M059J (cell line): ENCODE measurements at regions not wholly inside any gene's neighbourhood (a gene's known extent, or its start where the extent isn't known, plus 50 kb on each side); places are given as distances from the start of the nearest gene placed in this dataset.
"Not testable (repeated sequence)": the region's sequence is repeated elsewhere in the genome, so short reads cannot be mapped to it uniquely, and the experiment has no call there.

Experiments used
- DNase-seq: peaks from one replicate; pipeline ENCODE4 v3.0.0-alpha.2; 2012; ENCODE audit warnings: low read depth

- no peak for DNase-seq
These were observed 129.8 kb downstream of the SEC23A start for GRCh38 chr14:38973083-38973700.

GRCh38 chr14:38972511-38972910 is 130.5 kb downstream of the SEC23A start:
- DNase-seq, result no peak

DNA sequence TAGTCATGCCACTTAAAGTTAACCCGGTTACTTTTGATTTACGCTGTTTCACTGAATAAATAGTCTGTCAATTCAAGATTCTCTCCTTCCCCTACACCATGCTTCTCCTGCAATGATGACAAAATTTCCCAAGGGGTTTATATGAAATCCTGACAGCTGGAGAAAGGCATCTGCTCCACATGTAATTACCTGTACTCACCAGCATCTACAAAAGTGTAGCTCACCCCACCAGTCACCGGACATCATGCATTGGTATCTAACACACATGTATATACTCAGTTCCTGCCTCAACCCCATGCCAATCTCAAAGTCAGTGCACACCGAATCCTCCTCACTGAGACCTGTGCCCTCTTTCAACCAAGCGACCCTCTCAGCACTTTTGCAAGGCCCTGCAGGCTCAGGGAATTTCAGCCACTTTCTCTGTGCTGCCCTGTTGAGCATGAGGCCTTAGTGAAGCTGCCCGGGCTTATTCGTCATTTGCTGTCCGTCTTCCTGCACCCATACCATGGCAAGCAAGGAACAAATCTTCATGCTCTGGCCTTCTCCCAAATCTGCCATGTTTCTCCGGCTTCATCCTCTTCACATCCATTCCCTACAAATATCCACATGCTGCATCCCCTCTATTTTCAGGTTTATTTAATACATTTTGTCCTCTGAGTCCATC is 131.6 kb downstream of the SEC23A start:
- DNase-seq, result no peak

- DNase-seq, result peak; percentile 39
These were observed 138.4 kb downstream of the SEC23A start for GRCh38 chr14:38964630-38965029.

- DNase-seq, result no peak
These were observed 142.0 kb downstream of the SEC23A start for GRCh38 chr14:38960946-38961531.

DNA sequence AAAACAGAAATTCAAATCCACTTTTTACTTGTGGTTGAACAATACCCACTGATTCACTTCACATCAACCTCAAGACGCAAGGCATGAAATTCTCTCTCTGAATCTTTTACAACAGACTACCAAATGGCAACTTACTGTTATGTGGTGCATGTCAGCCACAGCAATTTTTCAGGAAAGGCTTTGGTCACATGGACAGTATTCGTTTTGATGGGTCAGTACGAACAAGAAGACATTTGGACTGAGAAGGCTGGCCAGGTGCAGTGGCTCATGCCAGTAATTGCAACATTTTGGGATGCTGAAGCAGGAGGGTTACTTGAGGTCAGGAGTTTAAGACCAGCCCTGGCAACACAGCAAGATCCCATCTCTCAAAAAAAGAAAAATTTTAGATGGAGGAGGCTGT is 144.0 kb downstream of the SEC23A start:
- DNase-seq, result no peak

DNA sequence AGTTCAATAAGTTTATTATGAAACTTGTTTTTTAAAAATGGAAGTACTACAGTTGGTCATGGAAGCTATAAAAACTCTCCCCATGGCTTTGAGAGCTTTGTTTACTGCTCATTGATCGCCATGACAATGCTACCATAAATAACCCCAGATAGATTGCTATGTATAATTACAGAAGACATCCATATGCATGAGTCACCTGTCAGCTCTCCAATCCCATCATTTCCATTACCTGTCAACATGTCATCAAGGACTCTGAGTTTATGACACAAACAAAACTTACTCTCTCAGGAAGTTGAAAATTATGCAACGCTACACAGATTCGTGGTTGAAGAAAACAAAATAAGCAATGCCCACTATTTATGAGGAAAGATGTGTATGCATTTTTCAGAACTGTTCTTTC is 144.4 kb downstream of the SEC23A start:
- peak; percentile 84 for DNase-seq

DNA sequence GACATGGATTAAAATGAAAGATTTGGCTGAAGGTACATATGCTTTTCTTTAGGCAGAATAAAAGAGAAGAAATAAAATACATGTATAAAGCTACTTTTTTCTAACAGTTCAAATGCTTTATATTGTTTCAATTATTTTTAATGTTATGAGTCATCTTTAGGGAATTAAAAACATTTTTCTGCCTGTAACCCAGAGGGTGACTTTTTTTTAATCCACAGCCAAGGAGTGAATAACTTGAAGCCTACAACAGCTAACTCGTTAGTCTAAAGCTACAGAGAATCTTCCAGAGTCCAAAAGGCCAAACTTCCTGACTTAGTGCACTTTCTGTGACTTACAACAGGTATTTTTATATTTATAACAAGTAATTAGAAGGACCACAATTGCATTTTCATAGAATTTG is 151.6 kb downstream of the SEC23A start:
- DNase-seq, result peak; percentile 78

DNA sequence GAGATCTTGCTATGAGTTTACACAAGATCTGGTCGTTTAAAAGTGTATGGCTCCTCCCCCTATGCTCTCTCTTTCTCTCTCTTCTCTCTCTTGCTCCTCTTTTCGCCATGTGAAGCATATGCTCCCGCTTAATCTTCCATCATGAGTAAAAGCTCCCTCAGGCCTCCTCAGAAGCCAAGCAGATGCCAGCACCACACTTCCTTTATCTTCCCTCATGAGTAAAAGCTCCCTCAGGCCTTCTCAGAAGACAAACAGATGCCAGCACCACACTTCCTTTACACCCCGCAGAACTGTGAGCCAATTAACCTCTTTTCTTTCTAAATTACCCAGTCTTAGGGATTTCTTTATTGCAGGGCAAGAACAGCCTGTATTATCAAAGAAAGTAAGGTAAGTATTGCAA is 152.4 kb downstream of the SEC23A start:
- peak; percentile 30 for DNase-seq

GRCh38 chr14:38948576-38948975 is 154.5 kb downstream of the SEC23A start:
- DNase-seq, result no peak

- peak; percentile 93 for DNase-seq
These were observed 154.9 kb downstream of the SEC23A start for GRCh38 chr14:38948171-38948570.

DNA sequence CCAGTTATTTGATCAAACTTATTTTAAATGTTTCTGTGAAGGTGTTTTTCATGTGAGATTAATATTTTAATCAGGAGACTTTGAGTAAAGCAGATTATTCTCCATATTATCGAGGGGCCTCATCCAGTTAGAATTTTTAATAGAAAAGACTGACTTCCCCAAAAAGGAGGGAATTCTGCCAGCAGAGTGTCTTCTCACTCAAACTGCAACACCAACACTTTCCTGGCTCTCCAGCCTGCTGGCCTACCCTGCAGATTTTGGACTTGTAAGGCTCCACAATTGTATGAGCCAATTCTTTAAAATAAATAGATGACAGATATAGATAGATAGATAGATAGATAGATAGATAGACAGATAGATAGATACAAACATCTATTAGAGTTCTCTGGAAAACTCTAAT is 155.7 kb downstream of the SEC23A start:
- DNase-seq, result no peak

DNA sequence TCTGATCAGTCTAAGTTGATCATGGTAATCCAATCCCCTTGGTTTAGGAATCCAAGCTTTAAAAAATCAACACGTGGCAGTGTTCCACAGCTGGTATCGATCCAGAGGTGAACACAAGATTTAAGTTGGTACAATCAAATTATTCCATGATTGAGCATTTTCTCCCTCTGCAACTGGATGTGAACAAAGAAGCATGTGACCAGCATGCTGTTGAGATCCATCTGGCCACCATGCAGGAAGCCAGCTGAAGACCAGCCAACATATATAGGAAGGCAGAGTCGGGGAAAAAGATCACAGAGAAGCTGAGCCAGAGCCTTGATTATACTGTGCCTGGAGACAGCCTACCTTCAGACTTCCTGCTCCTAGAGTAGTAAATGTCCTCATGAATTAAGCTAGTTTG is 158.3 kb downstream of the SEC23A start:
- no peak for DNase-seq

DNA sequence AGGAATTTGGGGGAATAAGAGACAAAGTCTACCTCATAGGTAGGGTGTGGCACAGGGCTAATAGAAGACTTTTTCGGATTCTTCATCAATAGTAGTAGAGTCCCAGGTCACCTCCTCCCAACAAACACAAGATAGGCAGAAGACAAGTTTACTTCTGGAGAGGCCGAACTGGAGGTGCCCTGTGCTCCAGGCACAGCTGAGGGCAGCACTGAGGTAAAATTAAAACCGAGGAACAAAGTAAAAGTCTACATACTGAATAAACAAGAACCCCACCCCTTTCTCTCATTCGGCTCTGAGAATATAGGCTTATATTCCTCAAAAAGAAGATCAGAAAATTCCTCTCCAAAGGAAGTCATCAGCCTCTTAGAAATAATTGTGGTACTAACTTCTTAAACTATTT is 161.5 kb downstream of the SEC23A start:
- DNase-seq, result no peak

DNA sequence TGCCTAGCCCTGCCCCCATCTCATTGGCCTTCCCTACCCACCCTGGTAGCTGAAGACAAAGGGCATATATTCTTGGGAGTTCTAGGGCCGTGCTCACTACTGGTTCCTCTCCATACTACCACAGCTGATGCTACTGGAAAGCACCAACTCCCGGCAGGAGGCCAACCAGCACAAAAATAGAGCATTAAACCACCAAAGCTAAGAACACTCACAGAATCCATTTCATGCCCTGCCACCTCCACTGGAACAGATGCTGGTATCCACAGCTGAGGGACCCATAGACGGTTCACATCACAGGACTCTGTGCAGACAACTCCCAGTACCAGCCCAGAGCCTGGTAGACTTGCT is 170.4 kb downstream of the SEC23A start:
- DNase-seq, result not testable (repeated sequence)

- DNase-seq, result no peak
These were observed 170.9 kb downstream of the SEC23A start for GRCh38 chr14:38931969-38932652.

DNA sequence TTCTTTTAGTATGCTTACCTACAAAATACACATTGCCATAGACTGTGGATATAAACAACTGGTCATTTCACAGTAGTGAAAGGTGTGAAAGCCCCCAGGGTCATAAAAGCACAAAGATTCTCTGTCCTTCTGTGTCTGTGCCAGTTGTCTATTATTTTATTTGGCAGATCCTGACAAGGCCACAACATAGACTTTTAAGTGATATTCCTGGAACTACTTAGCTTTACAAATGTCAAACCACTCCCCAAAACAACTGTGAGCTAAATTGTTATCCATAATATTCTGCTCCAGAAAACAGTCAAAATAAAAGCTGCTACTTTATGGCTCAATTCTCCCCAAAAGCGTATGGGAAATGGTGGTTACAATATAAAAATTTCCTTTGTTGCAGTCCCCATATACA is 172.1 kb downstream of the SEC23A start:
- DNase-seq, result no peak

DNA sequence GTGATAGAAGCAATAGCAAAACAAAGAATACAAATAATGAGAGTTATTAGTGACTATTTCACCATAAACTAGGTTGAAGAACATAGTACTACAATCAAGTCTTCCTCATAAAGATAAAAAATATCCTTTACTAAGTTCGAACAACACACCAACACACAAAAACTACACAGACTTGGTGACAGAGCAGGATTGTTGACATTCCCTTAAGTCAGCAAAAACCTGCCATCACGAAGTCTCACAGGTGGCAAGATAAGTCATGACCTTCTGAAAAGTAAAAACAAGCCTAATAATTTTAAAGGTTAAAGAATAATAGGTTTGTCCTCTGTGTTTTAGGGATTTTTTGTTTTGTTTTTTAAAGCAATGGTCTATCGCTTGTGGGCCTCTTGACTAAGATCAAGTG is 173.0 kb downstream of the SEC23A start:
- no peak for DNase-seq

DNA sequence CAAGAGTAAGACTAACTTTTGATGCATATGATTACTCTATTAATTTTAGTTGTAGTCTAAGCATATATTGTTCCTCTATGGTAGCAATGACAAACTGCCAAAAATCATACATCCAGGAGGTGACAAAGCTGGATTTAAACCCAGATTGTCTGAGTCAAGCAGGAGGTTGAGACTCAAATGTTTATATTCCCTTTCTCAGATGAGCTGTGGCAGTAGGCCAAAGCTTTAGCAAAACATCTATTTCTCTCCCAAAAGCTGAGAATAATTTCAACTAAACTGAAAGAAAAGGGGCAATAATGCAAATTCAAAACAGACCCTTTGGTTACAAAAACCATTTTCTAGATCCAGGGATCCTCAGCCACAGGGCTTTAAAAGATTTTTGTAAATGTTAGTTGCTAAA is 173.6 kb downstream of the SEC23A start:
- peak; percentile 28 for DNase-seq

- DNase-seq, result not testable (repeated sequence)
These were observed 181.1 kb downstream of the SEC23A start for GRCh38 chr14:38921893-38922292.

GRCh38 chr14:38915125-38915524 is 187.9 kb downstream of the SEC23A start:
- no peak for DNase-seq

DNA sequence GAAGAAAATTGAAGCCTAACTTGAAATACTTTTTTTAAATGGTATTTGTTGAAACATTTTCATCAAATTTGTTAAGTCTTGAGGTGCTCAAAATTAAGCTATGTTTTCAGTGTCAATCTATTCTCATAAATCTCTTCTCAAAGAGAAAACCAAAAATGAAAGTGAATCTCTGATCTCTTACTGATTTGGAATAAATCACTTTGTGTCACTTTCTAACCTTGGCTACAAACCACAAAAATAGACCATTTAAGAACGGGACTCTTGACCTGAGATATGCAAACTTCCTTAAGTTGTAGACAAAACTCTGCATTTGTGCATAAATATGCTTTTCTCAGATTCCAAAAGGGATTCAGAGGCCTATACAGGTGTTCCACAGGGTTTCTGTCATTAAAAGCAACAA is 192.9 kb downstream of the SEC23A start:
- DNase-seq, result no peak

DNA sequence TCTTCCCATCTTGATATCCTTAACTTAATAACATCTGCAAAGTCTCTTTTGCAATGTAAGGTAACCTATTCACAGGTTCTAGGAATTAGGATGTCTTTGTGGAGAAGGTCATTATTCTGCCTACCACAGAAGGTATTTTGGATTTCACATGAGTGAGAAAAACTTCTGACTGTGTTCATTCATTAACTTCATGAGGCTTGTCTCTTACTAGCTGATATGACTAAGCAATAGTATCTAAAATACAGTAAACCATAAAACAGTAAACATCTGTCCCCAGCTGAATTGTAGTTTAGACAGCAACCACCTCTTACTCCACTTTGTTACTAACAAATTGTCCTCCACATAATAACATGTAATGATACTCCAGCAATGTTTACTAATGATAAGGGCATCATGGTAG is 198.1 kb downstream of the SEC23A start:
- DNase-seq, result no peak
